Motor neuron (in vitro differentiated cells): ENCODE measurements at regions not wholly inside any gene's neighbourhood (a gene's known extent, or its start where the extent isn't known, plus 50 kb on each side); places are given as distances from the start of the nearest gene placed in this dataset.

Source experiments
- ATAC-seq, 8 experiments: fragments of 200-7000 bp; cut with Tn5 transposase; replicated peaks in 6 of 8; 2 replicates each; pipeline ENCODE4 v1.8.0; 2021; ENCODE audit warnings: mild to moderate bottlenecking in 8 of 8, moderate library complexity in 8 of 8
- H3K27ac ChIP-seq, 2 donors: fragments of 250-450 bp; sonication (Bioruptor Pico); 2 replicates each; pipeline ENCODE4 v1.9.0; 2021; ENCODE audit warnings: antibody characterized with exemption in 2 of 2, mild to moderate bottlenecking in 2 of 2, moderate library complexity in 1 of 2
- H3K4me1 ChIP-seq, 2 donors: fragments of 250-450 bp; sonication (Bioruptor Pico); replicated peaks in 1 of 2; 2 replicates each; pipeline ENCODE4 v1.6.1; 2021; ENCODE audit warnings: antibody characterized with exemption in 2 of 2, mild to moderate bottlenecking in 2 of 2, moderate library complexity in 1 of 2
- H3K4me3 ChIP-seq, 5 donors: fragments of 250-450 bp; sonication (Bioruptor Pico); 2 replicates each; pipeline ENCODE4 v1.9.0; 2021; ENCODE audit warnings: antibody characterized with exemption in 5 of 5, mild to moderate bottlenecking in 5 of 5, moderate library complexity in 4 of 5
- WGBS, 10 experiments: fragments of 450-650 bp; shearing (Covaris generic); methylation state at CpG; one replicate each; pipeline ENCODE4 v1.0.0; 2022; 5-methylcytosine and 5-hydroxymethylcytosine counted together
- in situ Hi-C, 9 experiments: fragments of 400-800 bp; cut with MboI; loops; one replicate each; pipeline ENCODE4 v1.15.0; 2021; ENCODE audit warnings: low sequenced_read_pairs in 9 of 9, low pct_unique_long_range_greater_than_20kb in 2 of 9; ENCODE audit not compliant: unreplicated experiment in 9 of 9

DNA sequence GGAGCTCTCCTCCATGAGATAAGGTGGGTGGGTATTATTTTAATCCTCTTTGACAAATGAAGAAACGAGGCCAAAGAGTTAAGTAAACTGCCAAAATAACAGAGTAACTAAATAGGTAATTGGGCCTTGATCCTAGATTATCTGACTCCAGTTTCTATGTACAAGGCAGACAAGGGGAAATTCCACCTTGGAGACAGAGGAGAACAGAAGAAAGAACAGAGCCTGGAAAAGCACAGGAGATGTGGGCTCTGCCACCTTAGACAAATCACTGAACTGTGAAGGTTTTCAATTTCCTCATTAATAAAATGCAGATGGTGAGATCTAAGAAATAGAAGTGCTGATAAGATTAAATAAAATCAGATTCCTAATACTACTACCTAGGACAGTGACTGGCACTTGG, 310.2 kb upstream of the TLE3 start:
- no peak overlapping the region for H3K4me3 ChIP-seq
- peaks cover 40 to 44% of the 10 kb centered on the region in 2 donors for H3K4me1 ChIP-seq
- no peak for ATAC-seq
- WGBS, 10 experiments: 67 to 100% (median 100%) methylated on average over 1 of the region's 1 CpG; no CpG with 5 or more reads in 6 of the 10 experiments
- no peak overlapping the region for H3K27ac ChIP-seq
- in situ Hi-C loops: no loop called here

DNA sequence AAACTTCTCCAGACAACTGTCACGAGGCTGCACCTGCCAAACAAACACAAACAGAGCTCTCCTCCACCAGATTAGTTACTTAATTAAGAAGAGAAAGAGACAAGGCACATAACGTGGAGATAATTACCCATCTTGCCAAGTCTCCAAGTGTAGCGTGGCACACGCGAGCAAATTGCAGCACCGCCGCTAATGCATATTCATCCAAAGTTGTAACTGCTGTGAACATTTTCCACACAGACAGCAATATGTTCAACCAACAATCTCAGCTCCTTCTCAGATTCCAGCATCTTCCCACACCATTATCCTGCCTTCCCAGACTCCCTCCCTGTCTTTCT, 309.6 kb upstream of the TLE3 start:
- Histone ChIP-seq H3K4me3 (no peak overlapping the region), H3K27ac (peak overlapping the region in 1 of 2 donors; percentile 20), H3K4me1 (peaks cover 40 to 44% of the 10 kb centered on the region in 2 donors)
- 46 to 97% (median 81%) methylated on average over 1 to 7 of the region's 7 CpGs; no CpG with 5 or more reads in 2 of the 10 experiments for WGBS, 10 experiments
- peak in 2 of 8 experiments; percentile 6 to 7 for ATAC-seq
- in situ Hi-C loops: no loop called here

DNA sequence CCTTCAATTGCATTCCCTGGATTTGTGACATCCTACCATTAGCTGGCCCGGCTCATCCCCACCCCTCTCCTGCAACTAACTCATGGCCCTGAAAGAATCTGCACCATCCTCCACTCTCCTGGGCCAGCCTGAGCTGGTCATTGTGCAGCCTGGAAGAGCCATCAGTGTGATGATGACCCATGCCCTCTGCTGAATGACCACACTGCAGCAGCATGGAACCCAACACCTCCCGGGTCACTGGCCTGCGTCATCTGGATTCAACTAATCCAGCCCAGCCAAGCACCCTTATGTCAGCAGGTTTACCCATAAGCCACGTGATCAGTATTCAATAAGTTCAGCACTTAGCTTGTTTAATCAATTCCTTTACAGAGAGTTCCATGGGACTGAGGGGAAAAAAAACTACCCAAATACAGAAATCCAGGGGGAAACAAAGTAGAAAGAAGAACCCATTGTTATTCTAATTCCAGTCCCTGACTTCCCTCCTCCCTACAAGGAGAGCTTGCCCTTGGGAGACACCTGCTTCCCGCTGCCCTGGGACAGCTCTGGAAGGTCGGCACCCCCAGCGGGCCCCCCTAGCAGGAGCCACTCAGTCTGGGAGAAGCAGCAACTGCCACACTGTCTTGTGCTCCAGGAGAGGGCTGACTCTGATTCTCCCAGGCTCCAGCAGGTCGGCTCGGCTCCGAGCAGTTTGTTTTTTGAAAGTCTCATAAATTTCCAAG, 309.1 kb upstream of the TLE3 start:
- WGBS, 10 experiments: 0 to 62% (median 27%) methylated on average over 1 to 8 of the region's 10 CpGs; no CpG with 5 or more reads in 4 of the 10 experiments
- in situ Hi-C loops: no loop called here
- Histone ChIP-seq H3K27ac (peak overlapping the region in 1 of 2 donors; percentile 20), H3K4me1 (peaks cover 40 to 43% of the 10 kb centered on the region in 2 donors), H3K4me3 (no peak overlapping the region)
- peak in 5 of 8 experiments; percentile 40 to 89 (median 87) for ATAC-seq

DNA sequence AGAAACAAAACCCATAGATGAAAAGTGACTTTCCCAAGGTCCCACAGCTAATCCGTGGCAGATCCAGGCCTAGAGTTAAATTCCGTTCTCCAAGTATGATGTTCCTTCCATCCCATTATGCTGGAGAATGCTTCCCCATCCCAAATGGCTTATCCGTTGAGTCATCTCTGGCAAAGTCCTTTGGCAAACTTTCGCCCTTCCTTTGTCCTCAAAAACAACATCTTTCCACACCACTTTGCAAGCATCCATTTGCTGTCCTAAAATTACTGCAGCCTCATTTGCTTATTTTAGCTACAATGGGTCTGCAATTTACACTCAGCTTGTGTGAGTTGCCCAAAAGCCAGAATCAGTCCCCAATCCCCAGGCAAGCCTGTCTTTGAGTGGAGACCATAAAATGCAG, 304.0 kb upstream of the TLE3 start:
- no peak overlapping the region for H3K27ac ChIP-seq
- in situ Hi-C loops: no loop called here
- WGBS, 10 experiments: 13 to 100% (median 84%) methylated on average over 1 to 4 of the region's 4 CpGs; no CpG with 5 or more reads in 2 of the 10 experiments
- no peak overlapping the region for H3K4me3 ChIP-seq
- ATAC-seq: no peak
- H3K4me1 ChIP-seq: peaks cover 21 to 25% of the 10 kb centered on the region in 2 donors

DNA sequence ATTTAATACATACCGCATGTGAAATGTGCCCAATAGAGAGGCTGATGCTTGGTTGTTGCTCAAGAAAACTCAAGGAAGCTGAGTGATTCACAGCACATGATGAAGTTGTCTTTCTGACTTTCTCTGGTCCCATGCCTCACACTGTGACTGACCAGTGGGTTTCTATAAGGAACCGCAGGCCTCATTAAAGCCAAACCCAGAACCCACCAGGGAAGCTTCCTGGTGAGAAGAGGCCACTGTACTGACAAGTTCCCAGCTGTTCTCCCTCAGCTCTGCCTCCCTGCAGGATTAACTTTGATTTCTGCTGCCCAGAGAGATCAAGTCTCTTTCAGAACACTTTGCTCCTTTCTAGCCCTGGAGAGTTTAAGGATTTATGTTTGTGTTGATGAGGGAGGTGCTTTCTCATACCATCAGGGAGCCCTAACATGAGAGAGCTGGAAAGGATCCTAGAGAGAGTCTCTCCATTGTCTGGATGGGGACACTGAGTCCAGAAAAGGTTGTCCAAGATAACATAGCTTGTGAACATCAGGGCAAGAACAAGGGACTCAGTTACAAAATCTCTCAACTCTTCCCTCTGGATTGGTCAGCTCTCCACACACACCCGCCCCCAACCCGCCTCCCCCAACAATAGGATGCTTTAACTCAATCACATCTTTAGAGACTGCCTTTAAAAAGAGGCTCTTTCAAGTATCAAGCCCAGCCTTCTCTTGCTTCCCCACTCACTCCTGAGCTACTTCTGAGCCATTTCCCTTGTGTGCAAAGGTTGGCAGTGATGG, 303.2 kb upstream of the TLE3 start:
- in situ Hi-C loops: no loop called here
- WGBS, 10 experiments: 13 to 100% (median 84%) methylated on average over 1 to 3 of the region's 4 CpGs; no CpG with 5 or more reads in 2 of the 10 experiments
- Histone ChIP-seq H3K4me1 (peaks cover 14 to 17% of the 10 kb centered on the region in 2 donors), H3K4me3 (no peak overlapping the region), H3K27ac (no peak overlapping the region)
- no peak for ATAC-seq

DNA sequence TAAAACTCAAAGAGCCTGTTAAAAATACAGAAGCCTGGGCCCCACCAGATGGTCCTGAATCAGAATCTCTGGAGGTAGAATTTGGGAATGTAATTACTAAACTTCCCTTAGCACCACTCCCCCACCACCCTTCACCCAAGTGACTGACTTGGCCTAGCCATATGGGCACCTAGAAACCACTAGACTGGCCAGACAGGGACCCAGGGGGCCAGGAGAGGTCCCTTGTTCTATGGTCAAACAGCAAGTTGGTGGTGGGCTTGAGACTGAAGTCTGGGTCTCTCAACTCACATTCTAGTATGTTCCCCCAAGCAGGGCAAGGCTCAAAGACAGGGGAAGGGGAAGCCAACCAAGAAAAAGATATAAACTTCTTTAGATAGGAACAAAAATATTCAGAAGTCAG, 301.5 kb upstream of the TLE3 start:
- ATAC-seq: no peak
- no peak overlapping the region for H3K4me3 ChIP-seq
- H3K4me1 ChIP-seq: peaks cover 12 to 16% of the 10 kb centered on the region in 2 donors
- no peak overlapping the region for H3K27ac ChIP-seq
- in situ Hi-C loops: no loop called here

DNA sequence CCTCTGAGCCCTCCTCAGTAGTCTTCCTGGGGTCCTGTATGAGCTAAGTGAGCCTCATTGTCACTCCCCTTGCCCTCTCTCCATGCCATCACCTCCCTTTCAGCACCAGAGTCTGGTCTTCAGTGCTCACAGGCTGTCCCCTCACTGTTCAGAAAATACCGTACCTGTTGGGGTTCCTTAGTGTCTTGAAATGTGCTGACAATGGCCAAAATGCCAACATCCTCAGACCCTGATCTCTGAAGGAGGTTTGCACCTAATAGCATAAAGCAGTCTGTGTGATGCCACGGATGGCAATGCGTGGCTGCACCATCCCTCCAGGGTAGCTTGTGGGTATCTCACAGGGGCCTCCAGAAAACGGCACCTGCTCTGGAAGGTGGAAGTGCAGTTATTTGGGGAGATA, 301.0 kb upstream of the TLE3 start:
- H3K4me3 ChIP-seq: no peak overlapping the region
- no peak for ATAC-seq
- in situ Hi-C loops: no loop called here
- WGBS, 10 experiments: 69 to 92% (median 86%) methylated on average over 2 to 4 of the region's 4 CpGs; no CpG with 5 or more reads in 2 of the 10 experiments
- peaks cover 12 to 16% of the 10 kb centered on the region in 2 donors for H3K4me1 ChIP-seq
- H3K27ac ChIP-seq: no peak overlapping the region

DNA sequence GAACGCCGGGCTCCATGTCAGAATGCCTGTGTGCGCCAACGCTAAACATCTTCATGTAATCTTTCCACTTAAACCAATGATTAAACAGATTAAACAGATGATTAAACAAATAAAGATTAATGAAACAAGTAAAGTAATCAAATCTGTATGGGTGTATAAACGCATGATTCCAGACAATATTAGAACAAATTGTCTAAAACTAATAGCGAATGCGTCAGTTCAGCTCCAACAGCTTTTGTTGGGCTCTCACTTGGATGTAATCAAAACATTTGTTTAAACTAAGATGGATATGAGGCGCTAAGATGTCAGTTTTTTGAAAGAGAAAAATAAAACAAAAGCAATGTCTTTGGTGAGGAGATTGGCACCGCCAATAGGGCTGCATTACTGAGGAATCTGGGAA, 299.1 kb upstream of the TLE3 start:
- in situ Hi-C loops: no loop called here
- H3K4me3 ChIP-seq: no peak overlapping the region
- 76 to 97% (median 90%) methylated on average over 6 to 9 of the region's 9 CpGs for WGBS, 10 experiments
- no peak overlapping the region for H3K27ac ChIP-seq
- ATAC-seq: no peak
- peaks cover 12 to 16% of the 10 kb centered on the region in 2 donors for H3K4me1 ChIP-seq

DNA sequence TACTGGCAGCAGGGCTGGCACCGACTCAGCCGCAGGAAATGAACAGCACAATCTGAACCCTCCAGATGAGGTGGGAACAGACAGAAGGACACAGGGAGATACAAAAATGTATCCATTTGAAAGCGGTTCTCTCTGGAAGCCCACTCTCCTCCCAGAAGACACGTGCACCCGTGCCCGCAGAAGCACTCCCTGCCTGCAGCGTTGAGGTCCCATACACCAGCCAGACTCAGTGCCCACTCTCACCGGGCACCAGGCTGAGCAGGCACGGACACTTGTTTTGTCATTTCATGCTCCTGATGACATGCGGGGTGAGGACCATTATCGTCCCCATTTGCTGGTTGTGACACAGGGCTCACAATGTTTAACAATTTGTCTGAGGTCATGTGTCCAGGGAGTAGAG, 297.4 kb upstream of the TLE3 start:
- no peak for ATAC-seq
- 73 to 100% (median 95%) methylated on average over 1 to 9 of the region's 11 CpGs; no CpG with 5 or more reads in 6 of the 10 experiments for WGBS, 10 experiments
- in situ Hi-C loops: no loop called here
- H3K4me1 ChIP-seq: peaks cover 12 to 16% of the 10 kb centered on the region in 2 donors
- no peak overlapping the region for H3K27ac ChIP-seq
- no peak overlapping the region for H3K4me3 ChIP-seq

DNA sequence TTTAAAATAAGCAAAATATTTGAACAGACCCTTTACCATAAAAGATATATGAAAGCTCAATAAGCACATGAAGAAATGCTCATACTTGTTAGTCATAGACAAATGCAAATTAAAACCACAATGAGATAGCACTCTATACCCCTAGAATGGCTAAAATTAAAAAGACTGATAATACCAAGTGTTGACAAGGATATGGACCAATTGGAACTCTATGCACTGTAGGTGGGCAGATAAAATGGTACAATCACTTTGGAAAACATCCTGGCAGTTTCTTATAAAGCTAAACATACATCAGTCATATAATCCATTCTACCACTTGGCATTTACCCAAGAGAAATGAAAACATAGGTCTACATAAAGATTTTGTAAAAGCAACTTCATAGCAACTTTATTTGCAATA, 293.0 kb upstream of the TLE3 start:
- Histone ChIP-seq H3K27ac (no peak overlapping the region), H3K4me3 (no peak overlapping the region), H3K4me1 (peaks cover 25 to 26% of the 10 kb centered on the region in 2 donors)
- ATAC-seq: no peak
- in situ Hi-C loops: no loop called here

DNA sequence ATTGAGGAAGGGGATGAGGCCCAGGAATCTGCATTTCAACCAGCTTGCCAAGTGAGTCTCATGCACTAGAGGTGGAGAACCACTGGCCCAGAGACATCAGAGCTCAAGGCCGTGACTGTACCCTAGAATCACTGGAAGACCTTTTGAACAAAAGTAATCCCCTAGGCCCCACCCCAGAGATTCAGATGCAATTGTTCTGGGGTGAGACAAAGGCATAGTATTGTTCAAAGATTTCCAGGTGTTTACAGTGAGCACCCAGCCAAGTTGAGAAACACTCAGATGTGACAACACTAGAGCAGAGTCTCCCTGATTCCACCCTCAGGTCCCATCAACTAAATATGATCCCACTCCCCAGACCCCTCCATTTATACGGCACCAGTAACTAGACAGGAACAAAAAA, 290.3 kb upstream of the TLE3 start:
- Histone ChIP-seq H3K4me3 (no peak overlapping the region), H3K4me1 (peaks cover 40 to 49% of the 10 kb centered on the region in 2 donors), H3K27ac (no peak overlapping the region)
- ATAC-seq: no peak
- WGBS, 10 experiments: 30 to 100% (median 87%) methylated on average over 1 to 2 of the region's 2 CpGs; no CpG with 5 or more reads in 3 of the 10 experiments
- in situ Hi-C loops: no loop called here

DNA sequence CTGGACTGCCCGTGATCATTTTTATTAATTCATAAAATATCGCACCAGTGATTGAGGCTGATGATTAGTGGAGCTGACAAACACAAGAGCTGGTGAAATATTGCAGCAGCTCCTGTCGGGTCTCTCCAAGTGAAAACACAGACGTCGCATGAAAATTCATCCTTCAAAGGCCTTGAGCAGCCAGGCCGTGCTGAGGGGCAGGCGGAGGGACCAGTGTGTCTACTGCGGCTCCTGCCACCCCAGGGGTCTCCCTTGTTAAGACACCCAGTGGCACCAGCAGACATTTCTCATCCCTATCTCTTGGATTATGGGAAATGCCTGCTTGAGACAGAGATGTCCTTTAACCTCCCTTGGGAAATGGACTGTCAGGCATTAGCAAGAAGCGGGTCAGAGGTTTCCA, 289.4 kb upstream of the TLE3 start:
- H3K4me3 ChIP-seq: no peak overlapping the region
- in situ Hi-C loops: no loop called here
- H3K27ac ChIP-seq: peak overlapping the region; percentile 48 to 59
- peak in 5 of 8 experiments; percentile 57 to 70 (median 59) for ATAC-seq
- H3K4me1 ChIP-seq: peaks cover 45 to 55% of the 10 kb centered on the region in 2 donors
- WGBS, 10 experiments: 3 to 100% (median 56%) methylated on average over 1 to 8 of the region's 9 CpGs; no CpG with 5 or more reads in 3 of the 10 experiments

DNA sequence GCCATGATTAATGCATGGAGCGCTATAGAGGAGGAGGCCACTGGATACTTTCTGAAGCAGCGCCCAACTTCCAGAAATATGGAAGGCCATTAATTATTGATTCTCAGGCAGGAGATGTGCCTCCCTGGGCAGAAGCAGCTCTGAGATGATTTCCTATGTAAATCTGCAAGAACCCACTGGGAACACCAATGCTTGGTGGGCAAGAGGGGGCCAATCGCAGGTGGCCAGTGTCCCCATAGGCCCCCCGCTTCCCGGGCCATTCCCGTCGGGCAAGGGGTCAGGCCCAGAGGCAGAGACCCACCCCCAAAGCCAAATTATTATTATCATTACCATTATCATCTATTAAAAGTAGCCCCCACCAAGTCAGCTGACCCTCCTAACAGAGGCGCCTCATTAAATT, 288.0 kb upstream of the TLE3 start:
- peaks cover 45 to 55% of the 10 kb centered on the region in 2 donors for H3K4me1 ChIP-seq
- H3K4me3 ChIP-seq: no peak overlapping the region
- peak overlapping the region; percentile 22 to 41 for H3K27ac ChIP-seq
- in situ Hi-C loops: no loop called here
- ATAC-seq: no peak
- WGBS, 10 experiments: 96 to 100% (median 100%) methylated on average over 1 to 5 of the region's 8 CpGs; no CpG with 5 or more reads in 7 of the 10 experiments
